CD4-positive, alpha-beta T cell (primary cell): ENCODE measurements at regions not wholly inside any gene's neighbourhood (a gene's known extent, or its start where the extent isn't known, plus 50 kb on each side); places are given as distances from the start of the nearest gene placed in this dataset.

Source experiments
- ATAC-seq: fragments of 200-7000 bp; cut with Tn5 transposase; one replicate; pipeline ENCODE4 v1.10.0; 2022; ENCODE audit warnings: mild to moderate bottlenecking; ENCODE audit not compliant: poor library complexity
- CTCF ChIA-PET: fragments of 350-600 bp; sonication (Branson Sonifier 250); formaldehyde crosslinking; loops from one replicate; lab custom pipeline; 2021; ENCODE audit warnings: antibody characterized with exemption, inconsistent platforms; lab: Charles Lee
- POLR2A ChIA-PET: fragments of 350-600 bp; sonication (Branson Sonifier 250); formaldehyde crosslinking; loops from one replicate; lab custom pipeline; 2021; ENCODE audit warnings: antibody characterized with exemption, inconsistent platforms; lab: Charles Lee
- DNase-seq, 14 experiments: peaks; one replicate each; pipeline ENCODE4 v3.0.0-alpha.2; 2013 to 2020; ENCODE audit warnings: mixed read lengths in 2 of 14
- H3K27ac ChIP-seq, 2 donors: one replicate each; pipeline versions ENCODE4 v1.5.1 to v1.7.0; 2013; ENCODE audit warnings: low read length in 2 of 2, low read depth in 1 of 2, mild to moderate bottlenecking in 1 of 2
- H3K27me3 ChIP-seq, 2 experiments: 1 replicate in 1 of 2; 2 replicates in 1 of 2; pipeline versions ENCODE4 v1.6.1 to v1.7.0; 2013; ENCODE audit warnings: low read length in 2 of 2, control low read depth in 1 of 2, mild to moderate bottlenecking in 1 of 2, moderate library complexity in 1 of 2; ENCODE audit not compliant: insufficient read depth in 2 of 2, control insufficient read depth in 1 of 2
- H3K36me3 ChIP-seq: one replicate; pipeline ENCODE4 v1.6.1; 2013; ENCODE audit warnings: low read length, control low read depth; ENCODE audit not compliant: insufficient read depth
- H3K4me1 ChIP-seq: one replicate; pipeline ENCODE4 v1.6.1; 2013; ENCODE audit warnings: low read length, control low read depth; ENCODE audit not compliant: insufficient read depth
- H3K4me3 ChIP-seq: one replicate; pipeline ENCODE4 v1.5.1; 2013; ENCODE audit warnings: mild to moderate bottlenecking, low read length, moderate library complexity
- H3K9me3 ChIP-seq, 2 experiments: 1 replicate in 1 of 2; 2 replicates in 1 of 2; pipeline versions ENCODE4 v1.6.1 to v1.7.0; 2013; ENCODE audit warnings: low read length in 2 of 2, mild to moderate bottlenecking in 2 of 2, control low read depth in 1 of 2, moderate library complexity in 1 of 2; ENCODE audit not compliant: control insufficient read depth in 1 of 2, insufficient read depth in 1 of 2
- H3K27ac Mint-ChIP-seq: one replicate; pipeline ENCODE4 v1.8.0; 2020; ENCODE audit warnings: mixed read lengths
- H3K27me3 Mint-ChIP-seq: one replicate; pipeline ENCODE4 v1.8.0; 2021; ENCODE audit warnings: mixed read lengths
- H3K36me3 Mint-ChIP-seq: one replicate; pipeline ENCODE4 v1.8.0; 2021; ENCODE audit warnings: low read depth, mixed read lengths
- H3K4me1 Mint-ChIP-seq: one replicate; pipeline ENCODE4 v1.8.0; 2021; ENCODE audit warnings: low read depth, mixed read lengths
- H3K4me3 Mint-ChIP-seq: one replicate; pipeline ENCODE4 v1.8.0; 2020; ENCODE audit warnings: mild to moderate bottlenecking, mixed read lengths
- H3K9me3 Mint-ChIP-seq: one replicate; pipeline ENCODE4 v1.8.0; 2020; ENCODE audit warnings: mixed read lengths
- intact Hi-C, 2 experiments: fragments of 100-400 bp; cut with DNase I in 1 of 2; cut with micrococcal nuclease in 1 of 2; formaldehyde crosslinking; loops; one replicate each; pipeline versions ENCODE4 v1.15.1 to v1.9.0; 2023 to 2025; cut with DNase I, micrococcal nuclease
- TF ChIP-seq, protein P1 (sequence below): fragments of 200-600 bp; IDR thresholded peaks from one replicate; pipeline ENCODE4 v1.8.0; 2022; ENCODE audit warnings: antibody characterized with exemption, mild to moderate bottlenecking

DNA sequence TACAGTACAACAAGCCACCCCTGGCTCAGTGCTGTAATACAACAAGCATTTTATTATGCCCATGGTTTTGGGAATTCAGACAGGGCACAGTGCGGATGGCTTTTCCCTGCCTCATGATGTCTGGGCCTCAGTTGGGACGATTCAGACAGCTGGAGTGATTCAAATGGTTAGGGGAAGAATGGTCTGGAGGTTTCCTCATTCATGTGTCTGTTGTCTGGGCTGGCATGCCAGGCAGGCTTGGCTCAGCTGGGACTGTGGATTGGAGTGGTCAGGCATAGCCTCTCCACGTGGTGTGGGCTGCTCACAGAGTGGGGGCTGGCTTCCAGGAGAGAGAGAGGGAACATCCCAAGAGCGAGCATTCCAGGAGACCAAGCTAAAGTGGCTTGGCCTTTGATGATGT lies 164.4 kb downstream of the C11orf91 start:
- H3K27me3 Mint-ChIP-seq, result peaks cover 46% of the 10 kb centered on the region
- no peaks in the 10 kb centered on the region for H3K36me3 Mint-ChIP-seq
- Histone ChIP-seq H3K27me3 (no peaks in the 10 kb centered on the region), H3K9me3 (no peaks in the 10 kb centered on the region), H3K27ac (no peak overlapping the region), H3K4me1 (no peaks in the 10 kb centered on the region), H3K4me3 (no peak overlapping the region), H3K36me3 (no peaks in the 10 kb centered on the region)
- no peaks in the 10 kb centered on the region for H3K9me3 Mint-ChIP-seq
- ATAC-seq (no peak), DNase-seq (no peak)
- CTCF ChIA-PET, result no interaction called here
- H3K4me3 Mint-ChIP-seq, result no peak overlapping the region
- TF ChIP-seq, protein P1, sequence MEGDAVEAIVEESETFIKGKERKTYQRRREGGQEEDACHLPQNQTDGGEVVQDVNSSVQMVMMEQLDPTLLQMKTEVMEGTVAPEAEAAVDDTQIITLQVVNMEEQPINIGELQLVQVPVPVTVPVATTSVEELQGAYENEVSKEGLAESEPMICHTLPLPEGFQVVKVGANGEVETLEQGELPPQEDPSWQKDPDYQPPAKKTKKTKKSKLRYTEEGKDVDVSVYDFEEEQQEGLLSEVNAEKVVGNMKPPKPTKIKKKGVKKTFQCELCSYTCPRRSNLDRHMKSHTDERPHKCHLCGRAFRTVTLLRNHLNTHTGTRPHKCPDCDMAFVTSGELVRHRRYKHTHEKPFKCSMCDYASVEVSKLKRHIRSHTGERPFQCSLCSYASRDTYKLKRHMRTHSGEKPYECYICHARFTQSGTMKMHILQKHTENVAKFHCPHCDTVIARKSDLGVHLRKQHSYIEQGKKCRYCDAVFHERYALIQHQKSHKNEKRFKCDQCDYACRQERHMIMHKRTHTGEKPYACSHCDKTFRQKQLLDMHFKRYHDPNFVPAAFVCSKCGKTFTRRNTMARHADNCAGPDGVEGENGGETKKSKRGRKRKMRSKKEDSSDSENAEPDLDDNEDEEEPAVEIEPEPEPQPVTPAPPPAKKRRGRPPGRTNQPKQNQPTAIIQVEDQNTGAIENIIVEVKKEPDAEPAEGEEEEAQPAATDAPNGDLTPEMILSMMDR, result no peak
- intact Hi-C loops, result no loop called here
- no peaks in the 10 kb centered on the region for H3K4me1 Mint-ChIP-seq
- no peak overlapping the region for H3K27ac Mint-ChIP-seq
- POLR2A ChIA-PET, result no interaction called here

DNA sequence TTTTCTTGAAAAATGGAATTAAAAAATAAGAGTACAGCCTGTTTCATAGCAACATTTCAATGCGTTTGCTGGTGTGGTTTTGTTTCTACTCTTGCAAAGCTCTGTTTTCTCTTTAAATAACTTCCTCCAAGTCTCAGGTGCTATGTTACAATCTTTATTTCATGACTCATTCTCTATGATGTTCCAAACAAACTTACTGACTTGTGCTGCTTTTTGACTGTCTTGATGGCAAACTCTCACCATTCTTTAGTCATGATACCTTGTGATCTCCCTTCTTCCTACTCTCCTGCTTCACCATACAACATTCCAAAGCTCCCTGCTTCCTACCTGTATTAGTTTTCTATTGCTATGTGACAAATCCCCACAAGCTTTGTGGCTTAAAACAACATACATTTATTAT lies 166.1 kb downstream of the C11orf91 start:
- intact Hi-C loops, result no loop called here
- ChIA-PET POLR2A (no interaction called here), CTCF (no interaction called here)
- ATAC-seq, result no peak
- Histone ChIP-seq H3K27ac (no peak overlapping the region), H3K27me3 (no peaks in the 10 kb centered on the region), H3K36me3 (no peaks in the 10 kb centered on the region), H3K4me3 (no peak overlapping the region), H3K9me3 (no peaks in the 10 kb centered on the region), H3K4me1 (no peaks in the 10 kb centered on the region)
- H3K4me1 Mint-ChIP-seq, result no peaks in the 10 kb centered on the region
- H3K36me3 Mint-ChIP-seq, result no peaks in the 10 kb centered on the region
- no peak for DNase-seq
- H3K9me3 Mint-ChIP-seq, result no peaks in the 10 kb centered on the region
- TF ChIP-seq, protein P1, result no peak
- no peak overlapping the region for H3K4me3 Mint-ChIP-seq
- H3K27me3 Mint-ChIP-seq, result peaks cover 35% of the 10 kb centered on the region
- no peak overlapping the region for H3K27ac Mint-ChIP-seq

DNA sequence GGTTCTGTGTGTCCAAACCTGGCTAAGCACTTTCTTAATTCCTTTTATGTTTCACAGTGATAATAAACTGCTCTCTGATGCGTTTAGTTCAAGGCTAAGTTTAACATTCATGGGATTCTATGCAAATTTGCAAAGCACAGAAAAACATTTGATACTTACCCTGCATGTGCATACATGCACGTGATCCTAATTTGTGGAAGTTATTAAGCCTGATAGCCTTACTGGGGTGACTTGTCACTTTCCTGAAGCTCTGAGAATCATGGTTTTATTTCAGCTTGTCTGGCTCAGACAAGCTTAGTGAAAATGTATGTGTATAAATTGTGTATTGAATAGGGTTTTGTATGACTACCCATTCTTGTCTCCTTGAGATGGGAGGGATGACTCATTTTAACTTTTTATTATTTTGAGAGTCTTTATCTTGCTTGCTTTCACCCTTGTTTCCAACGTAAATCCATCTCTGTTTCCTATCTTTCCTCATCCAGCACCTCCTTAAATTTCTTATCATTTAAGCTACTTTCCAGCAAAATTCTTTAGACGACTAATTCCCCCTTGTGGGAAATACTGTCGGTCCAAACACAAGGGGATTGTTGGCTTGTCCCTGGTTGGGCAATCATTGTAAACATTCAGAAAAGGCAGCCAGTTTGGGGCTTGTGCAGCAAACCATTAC lies 167.1 kb downstream of the C11orf91 start:
- DNase-seq, result no peak
- no peaks in the 10 kb centered on the region for H3K4me1 ChIP-seq
- ChIA-PET CTCF (no interaction called here), POLR2A (no interaction called here)
- H3K4me3 ChIP-seq, result no peak overlapping the region
- H3K36me3 ChIP-seq, result no peaks in the 10 kb centered on the region
- intact Hi-C loops, result no loop called here
- Mint-ChIP-seq H3K9me3 (peaks cover 2% of the 10 kb centered on the region), H3K4me1 (no peaks in the 10 kb centered on the region), H3K36me3 (no peaks in the 10 kb centered on the region), H3K4me3 (no peak overlapping the region), H3K27ac (no peak overlapping the region), H3K27me3 (peaks cover 35% of the 10 kb centered on the region)
- TF ChIP-seq, protein P1, result no peak
- no peak overlapping the region for H3K27ac ChIP-seq
- no peaks in the 10 kb centered on the region for H3K9me3 ChIP-seq
- no peaks in the 10 kb centered on the region for H3K27me3 ChIP-seq
- ATAC-seq, result no peak
